Heart right ventricle (tissue), 16 donors: ENCODE measurements at regions not wholly inside any gene's neighbourhood (a gene's known extent, or its start where the extent isn't known, plus 50 kb on each side); places are given as distances from the start of the nearest gene placed in this dataset.

Source experiments
- ATAC-seq, 8 donors: fragments of 200-7000 bp; cut with Tn5 transposase; one replicate each; pipeline ENCODE4 v1.9.1; 2020; ENCODE audit warnings: mild to moderate bottlenecking in 8 of 8, moderate library complexity in 8 of 8, moderate number of reproducible peaks in 1 of 8
- DNase-seq, 2 donors: peaks; one replicate each; pipeline ENCODE4 v3.0.0-alpha.2; 2020
- H3K27ac ChIP-seq, 10 donors: fragments of 200-600 bp; sonication (generic) in 2 of 10; one replicate each; pipeline versions ENCODE4 v1.5.0 to v1.8.0; 2020 to 2022; ENCODE audit warnings: mild to moderate bottlenecking in 3 of 10
- H3K27me3 ChIP-seq, 7 donors: fragments of 200-600 bp; one replicate each; pipeline ENCODE4 v1.8.0; 2021 to 2022; ENCODE audit warnings: mild to moderate bottlenecking in 2 of 7
- H3K36me3 ChIP-seq, 9 donors: fragments of 200-600 bp; sonication (generic) in 1 of 9; one replicate each; pipeline versions ENCODE4 v1.5.0 to v1.8.0; 2020 to 2022; ENCODE audit warnings: mild to moderate bottlenecking in 2 of 9
- H3K4me1 ChIP-seq, 9 donors: fragments of 200-600 bp; sonication (generic) in 1 of 9; one replicate each; pipeline versions ENCODE4 v1.5.0 to v1.8.0; 2020 to 2022; ENCODE audit warnings: mild to moderate bottlenecking in 4 of 9
- H3K4me3 ChIP-seq, 10 donors: fragments of 200-600 bp; sonication (generic) in 2 of 10; one replicate each; pipeline versions ENCODE4 v1.5.0 to v1.8.0; 2020 to 2022; ENCODE audit warnings: mild to moderate bottlenecking in 7 of 10, moderate library complexity in 2 of 10
- H3K9me3 ChIP-seq, 11 donors: fragments of 200-600 bp in 10 of 11; sonication (generic) in 2 of 11; one replicate each; pipeline versions ENCODE4 v1.5.0 to v1.8.0; 2013 to 2022; ENCODE audit warnings: mild to moderate bottlenecking in 2 of 11, control low read depth in 1 of 11, moderate library complexity in 1 of 11
- CTCF ChIP-seq, 9 donors: fragments of 200-600 bp; sonication (generic) in 2 of 9; IDR thresholded peaks; one replicate each; pipeline versions ENCODE4 v1.5.0 to v1.8.0; 2021 to 2022; ENCODE audit warnings: antibody characterized with exemption in 9 of 9, mild to moderate bottlenecking in 5 of 9, moderate library complexity in 1 of 9
- WGBS, 2 donors: extraction: QIAGEN DNeasy Blood & Tissue Kit; methylation state at CpG; one replicate each; pipeline ENCODE4 v1.1.7; 2013; ENCODE audit warnings: inconsistent platforms in 1 of 2; 5-methylcytosine and 5-hydroxymethylcytosine counted together
- intact Hi-C, 10 donors: fragments of 100-400 bp; cut with DNase I; formaldehyde crosslinking; loops; one replicate each; pipeline versions ENCODE4 v1.11.1 to v1.14.2; 2022
- donor health status: Arrhythmogenic right ventricular cardiomyopathy.
- donor health status: ischemic (EF 13 %, LVEDD 7.1; RV severe dilation, severe dysfunction).
- donor health status: healthy with polysubstance abuse.
- donor health status: DM: no; HTN: yes; CAD: no.
- donor health status: DM: no; HTN: no; CAD: no.
- donor health status: ischemic (EF 25% LVEDD 6.9; RV normal size, moderate dysfunction).
- donor health status: ischemic (EF 25% LVEDD 5.7; RV mildly dilated, moderate dysfunction).
- donor health status: healthy.
- donor health status: DM: yes; HTN: yes; CAD: no.
- donor health status: Ischemic cardiomyopathy.
- donor health status: ischemic (EF 35%, LVEDD 5.7; RV mildly dilated, moderate dysfunction).
- donor health status: nonischemic (EF 11% LVEDD 7.7; RV severe dilation, severe dysfunction).
- donor health status: DM: yes; HTN: yes; CAD: no.
- donor health status: PGD.
- donor health status: ischemic (EF 29% LVEDD 5.4; RV normal size, mild dysfunction).
- donor health status: nonischemic (EF 23%, LVEDD 6.1; RV moderate dilation, normal function).

GRCh38 chr13:83532809-83533208 is 349.5 kb downstream of the SLITRK1 start:
- Histone ChIP-seq H3K4me1 (no peaks in the 10 kb centered on the region), H3K4me3 (no peak overlapping the region), H3K36me3 (no peaks in the 10 kb centered on the region), H3K27ac (no peak overlapping the region), H3K27me3 (no peaks in the 10 kb centered on the region), H3K9me3 (peaks cover 0 to 43% (median 0%) of the 10 kb centered on the region in 11 donors)
- 86 to 93% methylated on average over 12 of the region's 12 CpGs for WGBS, 2 donors
- no peak for TF ChIP-seq CTCF (IDR thresholded peaks at IDR 0.05)
- intact Hi-C loops: no loop called here
- DNase-seq: no peak
- no peak for ATAC-seq

GRCh38 chr13:83531022-83531421 is 351.3 kb downstream of the SLITRK1 start:
- no peak for ATAC-seq
- no peak for TF ChIP-seq CTCF (IDR thresholded peaks at IDR 0.05)
- DNase-seq: no peak
- WGBS, 2 donors: 38 to 40% methylated on average over 1 of the region's 1 CpG
- Histone ChIP-seq H3K36me3 (no peaks in the 10 kb centered on the region), H3K4me3 (no peak overlapping the region), H3K27me3 (no peaks in the 10 kb centered on the region), H3K4me1 (no peaks in the 10 kb centered on the region), H3K9me3 (peaks cover 0 to 32% (median 0%) of the 10 kb centered on the region in 11 donors), H3K27ac (no peak overlapping the region)
- intact Hi-C loops: no loop called here

GRCh38 chr13:83516781-83517180 is 365.5 kb downstream of the SLITRK1 start:
- intact Hi-C loops: no loop called here
- Histone ChIP-seq H3K36me3 (no peaks in the 10 kb centered on the region), H3K27ac (no peak overlapping the region), H3K4me3 (no peak overlapping the region), H3K4me1 (no peaks in the 10 kb centered on the region), H3K9me3 (peaks cover 0 to 30% (median 0%) of the 10 kb centered on the region in 11 donors), H3K27me3 (no peaks in the 10 kb centered on the region)
- no peak for ATAC-seq
- DNase-seq: no peak
- TF ChIP-seq CTCF (IDR thresholded peaks at IDR 0.05): no peak
- WGBS, 2 donors: 89 to 93% methylated on average over 25 of the region's 25 CpGs

GRCh38 chr13:83515268-83516015 is 366.8 kb downstream of the SLITRK1 start:
- no peak for ATAC-seq
- Histone ChIP-seq H3K36me3 (no peaks in the 10 kb centered on the region), H3K4me3 (no peak overlapping the region), H3K9me3 (peaks cover 0 to 30% (median 0%) of the 10 kb centered on the region in 11 donors), H3K27ac (no peak overlapping the region), H3K4me1 (no peaks in the 10 kb centered on the region), H3K27me3 (no peaks in the 10 kb centered on the region)
- no peak for DNase-seq
- 77 to 97% methylated on average over 1 of the region's 1 CpG for WGBS, 2 donors
- TF ChIP-seq CTCF (IDR thresholded peaks at IDR 0.05): no peak
- intact Hi-C loops: no loop called here
